ENCODE measurements at regions not wholly inside any gene's neighbourhood (a gene's known extent, or its start where the extent isn't known, plus 50 kb on each side); places are given as distances from the start of the nearest gene placed in this dataset.

DNA sequence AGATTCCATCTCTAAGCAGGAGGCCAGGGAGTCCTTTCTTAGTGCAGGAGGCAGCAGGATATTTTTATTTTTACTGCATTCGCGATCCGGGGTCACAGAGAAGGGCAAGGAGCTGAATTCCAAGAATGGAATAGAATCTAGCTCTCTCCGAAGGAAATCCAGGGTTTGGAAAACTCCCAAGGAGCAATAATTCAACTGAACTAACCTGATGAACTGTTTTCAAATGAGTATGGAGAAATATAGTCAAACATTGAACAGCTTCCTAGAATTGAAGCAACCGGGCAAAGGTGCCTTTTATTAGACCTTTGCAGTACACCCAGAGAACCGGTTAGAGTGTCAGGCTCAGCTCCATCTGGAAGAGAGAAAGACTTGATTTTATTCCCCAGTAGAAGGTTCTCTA is 120.7 kb upstream of the MAF start:
- H3K27me3 ChIP-seq (ENCODE audit: insufficient read depth, low read length), result no peaks in the 10 kb centered on the region
- H2BK15ac ChIP-seq (ENCODE audit: low read depth, low read length), result no peak overlapping the region
- H2BK12ac ChIP-seq (ENCODE audit: insufficient read length, low read depth, low read length), result no peak overlapping the region
- H2BK120ac ChIP-seq (ENCODE audit: low read depth, low read length, poor library complexity, severe bottlenecking), result no peak overlapping the region
- no peaks in the 10 kb centered on the region for H3K4me1 ChIP-seq (ENCODE audit: insufficient read depth, low read length)
- no peak overlapping the region for H4K8ac ChIP-seq (replicated peaks; ENCODE audit: insufficient read length, low read depth, low read length)
- no peak overlapping the region for H3K9ac ChIP-seq (ENCODE audit: extremely low read depth, insufficient read length, low read length)
- Mint-ChIP-seq H3K4me1 (peaks cover 8 to 14% of the 10 kb centered on the region in 2 experiments), H3K36me3 (ENCODE audit: insufficient read depth in 1 of 3, low read depth in 3 of 3) (peaks cover 4 to 16% (median 4%) of the 10 kb centered on the region in 3 experiments; a peak in 6 of 7 replicates), H3K27me3 (ENCODE audit: low read depth) (peaks cover 1% of the 10 kb centered on the region), H3K9me3 (peaks cover 4 to 7% of the 10 kb centered on the region in 2 experiments; a peak in 3 of 5 replicates), H3K4me3 (no peak overlapping the region), H3K27ac (no peak overlapping the region)
- TF ChIP-seq, protein P1, sequence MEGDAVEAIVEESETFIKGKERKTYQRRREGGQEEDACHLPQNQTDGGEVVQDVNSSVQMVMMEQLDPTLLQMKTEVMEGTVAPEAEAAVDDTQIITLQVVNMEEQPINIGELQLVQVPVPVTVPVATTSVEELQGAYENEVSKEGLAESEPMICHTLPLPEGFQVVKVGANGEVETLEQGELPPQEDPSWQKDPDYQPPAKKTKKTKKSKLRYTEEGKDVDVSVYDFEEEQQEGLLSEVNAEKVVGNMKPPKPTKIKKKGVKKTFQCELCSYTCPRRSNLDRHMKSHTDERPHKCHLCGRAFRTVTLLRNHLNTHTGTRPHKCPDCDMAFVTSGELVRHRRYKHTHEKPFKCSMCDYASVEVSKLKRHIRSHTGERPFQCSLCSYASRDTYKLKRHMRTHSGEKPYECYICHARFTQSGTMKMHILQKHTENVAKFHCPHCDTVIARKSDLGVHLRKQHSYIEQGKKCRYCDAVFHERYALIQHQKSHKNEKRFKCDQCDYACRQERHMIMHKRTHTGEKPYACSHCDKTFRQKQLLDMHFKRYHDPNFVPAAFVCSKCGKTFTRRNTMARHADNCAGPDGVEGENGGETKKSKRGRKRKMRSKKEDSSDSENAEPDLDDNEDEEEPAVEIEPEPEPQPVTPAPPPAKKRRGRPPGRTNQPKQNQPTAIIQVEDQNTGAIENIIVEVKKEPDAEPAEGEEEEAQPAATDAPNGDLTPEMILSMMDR (conservative IDR thresholded peaks at IDR 0.05), result no peak
- H3K56ac ChIP-seq (ENCODE audit: insufficient read length, low read depth, low read length), result no peak overlapping the region
- no peak overlapping the region for H3K4me2 ChIP-seq (ENCODE audit: insufficient read depth, insufficient read length, low read length)
- H2BK20ac ChIP-seq (ENCODE audit: low read depth, low read length, poor library complexity, severe bottlenecking), result no peak overlapping the region
- no peak overlapping the region for H3K23ac ChIP-seq (ENCODE audit: insufficient read length, low read depth, low read length)
- no peak overlapping the region for H3T11ph ChIP-seq (ENCODE audit: low read length)
- no peak overlapping the region for H3K18ac ChIP-seq (ENCODE audit: insufficient read length, low read depth, low read length)
- H3K79me1 ChIP-seq (ENCODE audit: insufficient read depth, low read depth, low read length, poor library complexity, severe bottlenecking), result no peaks in the 10 kb centered on the region
- H3K23me2 ChIP-seq (ENCODE audit: insufficient read length, low read depth, low read length, poor library complexity, severe bottlenecking), result no peaks in the 10 kb centered on the region
- no peak overlapping the region for H4K91ac ChIP-seq (ENCODE audit: insufficient read length, low read depth, low read length)
- H3K9me3 ChIP-seq (ENCODE audit: control insufficient read depth, low read depth, low read length), result no peaks in the 10 kb centered on the region
- WGBS (ENCODE audit: extremely low coverage, insufficient read length, low lambda C conversion rate), result no CpG with 5 or more reads among the region's 6 CpGs
- no peak overlapping the region for H2AK5ac ChIP-seq (ENCODE audit: insufficient read length, low read length)
- H3K27ac ChIP-seq (ENCODE audit: insufficient read length, low read depth, low read length), result no peak overlapping the region
- no peak overlapping the region for H3K4ac ChIP-seq (ENCODE audit: low read depth, low read length)
- H4K5ac ChIP-seq (ENCODE audit: insufficient read length, low read depth, low read length), result no peak overlapping the region
- DNase-seq, result no peak
- no peaks in the 10 kb centered on the region for H3K79me2 ChIP-seq (ENCODE audit: insufficient read depth, low read length)
- H2BK5ac ChIP-seq (ENCODE audit: insufficient read length, low read length), result no peak overlapping the region
- H4K20me1 ChIP-seq (ENCODE audit: control insufficient read depth, insufficient read depth, insufficient read length), result no peaks in the 10 kb centered on the region
- no peak overlapping the region for H3K14ac ChIP-seq (ENCODE audit: insufficient read depth, low read length)
- H2AFZ ChIP-seq (ENCODE audit: low read length), result no peak overlapping the region

All from H9 (cell line).